ENCODE measurements at regions not wholly inside any gene's neighbourhood (a gene's known extent, or its start where the extent isn't known, plus 50 kb on each side); places are given as distances from the start of the nearest gene placed in this dataset.
A peak's percentile ranks its signal among the peaks of the same experiment; 100 is the strongest.

DNA sequence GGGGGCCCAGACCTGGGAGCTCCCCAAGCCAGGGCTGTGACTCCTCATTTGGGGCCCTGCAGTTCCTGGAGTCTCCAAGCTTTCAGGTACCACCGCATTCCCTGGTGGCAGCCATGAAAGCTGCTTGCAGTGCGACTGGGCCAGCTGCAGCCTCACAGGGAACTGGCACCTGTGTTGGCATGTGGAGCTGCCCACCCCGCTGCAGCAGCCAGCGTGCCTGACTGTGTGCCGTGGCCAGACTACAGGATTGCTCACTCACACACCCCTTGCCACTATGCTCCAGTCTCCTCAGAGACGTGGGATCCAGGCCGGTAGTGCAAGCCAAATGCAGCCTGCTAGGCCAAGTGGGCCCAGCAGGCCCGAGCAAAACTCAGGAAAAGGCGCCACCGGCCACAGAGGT is 450.7 kb downstream of the COL12A1 start:
- Mint-ChIP-seq H3K4me1 (no peaks in the 10 kb centered on the region), H3K36me3 (no peaks in the 10 kb centered on the region), H3K4me3 (no peak overlapping the region), H3K27ac (no peak overlapping the region), H3K27me3 (ENCODE audit: insufficient read depth, low read depth) (no peaks in the 10 kb centered on the region), H3K9me3 (no peaks in the 10 kb centered on the region)
- H3K9me3 ChIP-seq (ENCODE audit: low read depth) = no peaks in the 10 kb centered on the region
- no peak overlapping the region for H3K9ac ChIP-seq
- no peaks in the 10 kb centered on the region for H3K36me3 ChIP-seq
- no peaks in the 10 kb centered on the region for H4K20me1 ChIP-seq (ENCODE audit: low read depth)
- H3K4me3 ChIP-seq = no peak overlapping the region
- DNase-seq (ENCODE audit: low spot score) = no peak
- H3K27me3 ChIP-seq = no peaks in the 10 kb centered on the region
- peak overlapping the region; percentile 61 for H2AFZ ChIP-seq (replicated peaks)
- TF ChIP-seq EZH2phosphoT487 (IDR thresholded peaks at IDR 0.05) = no peak
- TF ChIP-seq EZH2 (IDR thresholded peaks at IDR 0.05) = no peak
- TF ChIP-seq, protein P1, sequence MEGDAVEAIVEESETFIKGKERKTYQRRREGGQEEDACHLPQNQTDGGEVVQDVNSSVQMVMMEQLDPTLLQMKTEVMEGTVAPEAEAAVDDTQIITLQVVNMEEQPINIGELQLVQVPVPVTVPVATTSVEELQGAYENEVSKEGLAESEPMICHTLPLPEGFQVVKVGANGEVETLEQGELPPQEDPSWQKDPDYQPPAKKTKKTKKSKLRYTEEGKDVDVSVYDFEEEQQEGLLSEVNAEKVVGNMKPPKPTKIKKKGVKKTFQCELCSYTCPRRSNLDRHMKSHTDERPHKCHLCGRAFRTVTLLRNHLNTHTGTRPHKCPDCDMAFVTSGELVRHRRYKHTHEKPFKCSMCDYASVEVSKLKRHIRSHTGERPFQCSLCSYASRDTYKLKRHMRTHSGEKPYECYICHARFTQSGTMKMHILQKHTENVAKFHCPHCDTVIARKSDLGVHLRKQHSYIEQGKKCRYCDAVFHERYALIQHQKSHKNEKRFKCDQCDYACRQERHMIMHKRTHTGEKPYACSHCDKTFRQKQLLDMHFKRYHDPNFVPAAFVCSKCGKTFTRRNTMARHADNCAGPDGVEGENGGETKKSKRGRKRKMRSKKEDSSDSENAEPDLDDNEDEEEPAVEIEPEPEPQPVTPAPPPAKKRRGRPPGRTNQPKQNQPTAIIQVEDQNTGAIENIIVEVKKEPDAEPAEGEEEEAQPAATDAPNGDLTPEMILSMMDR (IDR thresholded peaks at IDR 0.05) = no peak
- no peaks in the 10 kb centered on the region for H3K79me2 ChIP-seq (ENCODE audit: low read depth)
- H3K27ac ChIP-seq = no peak overlapping the region
- H3K4me2 ChIP-seq = no peak overlapping the region
- no peaks in the 10 kb centered on the region for H3F3A ChIP-seq (ENCODE audit: low read depth)
- no peaks in the 10 kb centered on the region for H3K4me1 ChIP-seq

DNA sequence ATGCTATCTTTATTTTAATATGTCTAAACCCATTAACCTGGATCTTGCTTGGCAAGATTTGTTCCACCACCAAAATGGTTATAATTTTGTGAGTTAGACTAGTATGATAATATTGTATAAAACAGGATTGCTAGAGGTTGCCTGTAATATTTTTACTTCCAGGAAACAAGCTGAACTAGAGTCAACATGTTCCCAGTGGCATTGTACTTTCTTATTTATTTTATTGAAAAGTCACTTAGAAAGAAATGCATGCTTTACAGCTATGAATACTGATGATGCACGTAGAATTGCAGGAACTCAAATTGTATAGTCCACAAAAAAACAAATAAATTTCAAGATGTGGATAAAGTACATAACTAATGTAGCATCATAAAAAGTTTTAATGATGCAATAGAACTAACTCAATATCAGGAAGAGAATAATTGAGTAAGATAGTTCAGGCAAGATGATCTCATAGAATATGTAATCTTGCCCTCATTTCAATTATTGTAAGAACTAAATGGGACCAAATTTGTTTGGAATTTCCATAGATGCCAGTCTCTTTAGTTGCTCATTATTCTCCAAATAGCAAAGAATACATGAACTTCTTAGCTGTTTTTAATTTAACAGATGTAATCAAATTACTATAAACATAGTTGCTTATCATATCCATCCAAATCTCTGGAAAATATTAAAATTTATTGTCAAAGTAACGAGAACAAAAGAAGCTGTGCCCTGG is 451.8 kb downstream of the COL12A1 start:
- no peak overlapping the region for H2AFZ ChIP-seq (replicated peaks)
- H3K79me2 ChIP-seq (ENCODE audit: low read depth) = no peaks in the 10 kb centered on the region
- no peak overlapping the region for H3K9ac ChIP-seq
- no peak for DNase-seq (ENCODE audit: low spot score)
- Mint-ChIP-seq H3K4me1 (no peaks in the 10 kb centered on the region), H3K36me3 (no peaks in the 10 kb centered on the region), H3K9me3 (no peaks in the 10 kb centered on the region), H3K27ac (no peak overlapping the region), H3K4me3 (no peak overlapping the region), H3K27me3 (ENCODE audit: insufficient read depth, low read depth) (no peaks in the 10 kb centered on the region)
- H3F3A ChIP-seq (ENCODE audit: low read depth) = no peaks in the 10 kb centered on the region
- H3K36me3 ChIP-seq = no peaks in the 10 kb centered on the region
- no peak overlapping the region for H3K4me2 ChIP-seq
- H3K9me3 ChIP-seq (ENCODE audit: low read depth) = no peaks in the 10 kb centered on the region
- TF ChIP-seq EZH2phosphoT487 (IDR thresholded peaks at IDR 0.05) (no peak), EZH2 (IDR thresholded peaks at IDR 0.05) (no peak)
- TF ChIP-seq, protein P1 (IDR thresholded peaks at IDR 0.05) = no peak
- no peak overlapping the region for H3K4me3 ChIP-seq
- H3K27me3 ChIP-seq = no peaks in the 10 kb centered on the region
- peaks cover 10% of the 10 kb centered on the region for H3K4me1 ChIP-seq
- H3K27ac ChIP-seq = no peak overlapping the region
- no peaks in the 10 kb centered on the region for H4K20me1 ChIP-seq (ENCODE audit: low read depth)

DNA sequence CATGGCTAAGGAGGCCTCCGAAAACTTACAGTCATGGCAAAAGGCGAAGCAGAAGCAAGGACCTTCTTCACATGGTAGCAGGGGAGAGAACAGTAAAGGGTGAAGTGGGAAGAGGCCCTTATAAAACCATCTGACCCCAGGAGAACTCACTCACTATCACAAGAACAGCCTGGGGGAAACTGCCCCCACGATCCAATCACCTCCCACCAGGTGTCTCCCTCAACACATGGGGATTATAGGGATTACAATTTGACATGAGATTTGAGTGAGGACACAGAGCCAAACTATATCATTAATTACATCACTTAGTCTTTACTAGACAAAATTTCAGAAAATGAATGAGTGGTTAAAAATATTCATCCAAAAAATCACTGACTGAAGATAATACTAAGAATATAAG is 453.6 kb downstream of the COL12A1 start:
- Histone ChIP-seq H4K20me1 (ENCODE audit: low read depth) (no peaks in the 10 kb centered on the region), H3K27me3 (no peaks in the 10 kb centered on the region), H3K4me1 (peaks cover 10% of the 10 kb centered on the region), H3F3A (ENCODE audit: low read depth) (no peaks in the 10 kb centered on the region), H2AFZ (replicated peaks) (no peak overlapping the region), H3K36me3 (no peaks in the 10 kb centered on the region), H3K9me3 (ENCODE audit: low read depth) (no peaks in the 10 kb centered on the region), H3K27ac (no peak overlapping the region), H3K4me3 (no peak overlapping the region), H3K4me2 (no peak overlapping the region), H3K9ac (no peak overlapping the region), H3K79me2 (ENCODE audit: low read depth) (no peaks in the 10 kb centered on the region)
- Mint-ChIP-seq H3K4me1 (no peaks in the 10 kb centered on the region), H3K27me3 (ENCODE audit: insufficient read depth, low read depth) (no peaks in the 10 kb centered on the region), H3K9me3 (no peaks in the 10 kb centered on the region), H3K4me3 (no peak overlapping the region), H3K27ac (no peak overlapping the region), H3K36me3 (no peaks in the 10 kb centered on the region)
- no peak for DNase-seq (ENCODE audit: low spot score)
- TF ChIP-seq, protein P1 (IDR thresholded peaks at IDR 0.05) = peak; percentile 29
- TF ChIP-seq EZH2phosphoT487 (IDR thresholded peaks at IDR 0.05) (no peak), EZH2 (IDR thresholded peaks at IDR 0.05) (no peak)
